Mesendoderm (in vitro differentiated cells): ENCODE measurements at regions not wholly inside any gene's neighbourhood (a gene's known extent, or its start where the extent isn't known, plus 50 kb on each side); places are given as distances from the start of the nearest gene placed in this dataset.
A peak's percentile ranks its signal among the peaks of the same experiment; 100 is the strongest.

Experiments
- DNase-seq: peaks from one replicate; pipeline ENCODE4 v3.0.0; 2013
- H2AK5ac ChIP-seq: 2 replicates; pipeline ENCODE4 v1.6.1; 2013; ENCODE audit warnings: low read length, inconsistent platforms
- H2BK120ac ChIP-seq: 2 replicates; pipeline ENCODE4 v1.6.1; 2013; ENCODE audit warnings: low read depth, mild to moderate bottlenecking, low read length, moderate library complexity, mixed read lengths
- H2BK15ac ChIP-seq: replicated peaks from 2 replicates; pipeline ENCODE4 v1.6.1; 2013; ENCODE audit warnings: low read depth, mild to moderate bottlenecking, moderate library complexity
- H2BK5ac ChIP-seq: 2 replicates; pipeline ENCODE4 v1.6.1; 2013; ENCODE audit warnings: low read length, inconsistent platforms
- H3K18ac ChIP-seq: 2 replicates; pipeline ENCODE4 v1.6.1; 2013; ENCODE audit warnings: mild to moderate bottlenecking, low read length, mixed read lengths
- H3K23ac ChIP-seq: one replicate; pipeline ENCODE4 v1.6.1; 2013; ENCODE audit warnings: low read length
- H3K27ac ChIP-seq: 2 replicates; pipeline ENCODE4 v1.5.1; 2013; ENCODE audit warnings: low read depth, mild to moderate bottlenecking, inconsistent platforms, low read length, moderate library complexity
- H3K27me3 ChIP-seq: 2 replicates; pipeline ENCODE4 v1.6.1; 2013; ENCODE audit warnings: low read length, control low read depth, mild to moderate bottlenecking, inconsistent platforms; ENCODE audit not compliant: insufficient read depth, poor library complexity
- H3K36me3 ChIP-seq: 2 replicates; pipeline ENCODE4 v1.6.1; 2013; ENCODE audit warnings: low read length, inconsistent platforms; ENCODE audit not compliant: control insufficient read depth, insufficient read depth
- H3K4ac ChIP-seq: one replicate; pipeline ENCODE4 v1.6.1; 2013; ENCODE audit warnings: low read depth, mild to moderate bottlenecking, low read length, moderate library complexity
- H3K4me1 ChIP-seq: 2 replicates; pipeline ENCODE4 v1.6.1; 2013; ENCODE audit warnings: low read depth, low read length, inconsistent platforms; ENCODE audit not compliant: control insufficient read depth
- H3K4me2 ChIP-seq: 2 replicates; pipeline ENCODE4 v1.6.1; 2013; ENCODE audit warnings: low read length
- H3K4me3 ChIP-seq: 2 replicates; pipeline ENCODE4 v1.5.1; 2013; ENCODE audit warnings: mild to moderate bottlenecking, low read length
- H3K56ac ChIP-seq: one replicate; pipeline ENCODE4 v1.6.1; 2013; ENCODE audit warnings: low read length
- H3K79me1 ChIP-seq: 2 replicates; pipeline ENCODE4 v1.6.1; 2013; ENCODE audit warnings: low read length, inconsistent platforms
- H3K79me2 ChIP-seq: 2 replicates; pipeline ENCODE4 v1.6.1; 2013; ENCODE audit warnings: mild to moderate bottlenecking, low read length; ENCODE audit not compliant: control insufficient read depth, insufficient read depth
- H3K9ac ChIP-seq: 2 replicates; pipeline ENCODE4 v1.6.1; 2013; ENCODE audit warnings: low read length, inconsistent platforms
- H4K5ac ChIP-seq: one replicate; pipeline ENCODE4 v1.6.1; 2013; ENCODE audit warnings: low read length
- H4K8ac ChIP-seq: one replicate; pipeline ENCODE4 v1.6.1; 2013; ENCODE audit warnings: low read depth, mild to moderate bottlenecking, control low read depth, low read length, moderate library complexity
- WGBS: extraction: QIAGEN DNeasy Blood & Tissue Kit; methylation state at CpG from one replicate; pipeline ENCODE4 v1.1.7; 2013; ENCODE audit warnings: low lambda C conversion rate, missing lambda C conversion rate; ENCODE audit not compliant: insufficient coverage; ENCODE audit errors: extremely low coverage; 5-methylcytosine and 5-hydroxymethylcytosine counted together

DNA sequence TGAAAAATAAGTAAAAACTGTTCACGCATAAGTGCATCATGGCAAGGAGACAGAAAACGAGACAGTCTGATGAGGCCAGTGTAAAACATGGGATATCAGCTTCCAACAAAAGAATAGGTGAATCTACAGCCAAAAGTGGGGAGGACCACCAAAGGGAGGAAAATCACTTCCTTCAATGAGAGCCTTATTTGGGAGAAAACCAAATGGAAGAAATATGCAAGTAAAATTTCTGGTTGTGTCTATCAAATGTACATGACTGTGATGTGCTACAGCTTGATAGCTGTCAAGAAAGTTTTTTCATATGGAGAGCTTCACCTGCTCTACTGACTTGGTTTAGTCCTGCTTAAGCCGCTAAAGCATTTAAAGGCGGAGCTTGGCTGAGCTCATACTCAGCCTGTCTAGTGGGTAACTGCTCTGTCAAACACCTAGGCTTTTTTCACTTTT lies 66.2 kb downstream of the MAGEA1 start:
- H3K4me2 ChIP-seq = no peak overlapping the region
- no peaks in the 10 kb centered on the region for H3K79me1 ChIP-seq
- peak overlapping the region; percentile 60 for H3K56ac ChIP-seq
- H3K23ac ChIP-seq = no peak overlapping the region
- H2BK120ac ChIP-seq = no peak overlapping the region
- no peaks in the 10 kb centered on the region for H3K4me1 ChIP-seq
- H3K27ac ChIP-seq = no peak overlapping the region
- H3K36me3 ChIP-seq = no peaks in the 10 kb centered on the region
- peak; percentile 74 for DNase-seq
- H3K27me3 ChIP-seq = no peaks in the 10 kb centered on the region
- H2BK5ac ChIP-seq = no peak overlapping the region
- H4K5ac ChIP-seq = no peak overlapping the region
- H3K9ac ChIP-seq = no peak overlapping the region
- H2AK5ac ChIP-seq = no peak overlapping the region
- no peak overlapping the region for H2BK15ac ChIP-seq
- H3K4me3 ChIP-seq = no peak overlapping the region
- no peaks in the 10 kb centered on the region for H3K79me2 ChIP-seq
- no CpG with 5 or more reads among the region's 4 CpGs for WGBS
- no peak overlapping the region for H4K8ac ChIP-seq
- H3K18ac ChIP-seq = no peak overlapping the region
- H3K4ac ChIP-seq = no peak overlapping the region

DNA sequence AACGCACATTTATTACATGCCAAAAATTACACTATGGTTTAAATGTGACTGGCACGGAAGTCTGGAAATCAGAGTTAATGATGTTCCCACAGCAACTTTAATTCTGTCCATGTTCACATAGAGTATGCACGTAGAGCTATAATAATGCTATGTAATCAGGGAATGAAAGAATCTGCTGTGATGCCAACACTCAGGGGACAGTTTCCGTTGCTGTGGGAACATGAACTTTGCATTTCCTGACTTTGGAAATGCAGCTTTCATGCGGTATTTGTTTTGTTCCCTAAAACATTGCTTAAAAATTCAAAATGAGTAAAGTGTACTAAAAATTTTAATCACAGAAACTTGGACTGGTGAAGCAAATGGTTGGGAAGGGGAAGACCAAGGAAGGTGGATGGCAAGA lies 65.7 kb downstream of the MAGEA1 start:
- Histone ChIP-seq H3K4me2 (no peak overlapping the region), H2BK15ac (no peak overlapping the region), H4K8ac (no peak overlapping the region), H2AK5ac (no peak overlapping the region), H3K79me2 (no peaks in the 10 kb centered on the region), H2BK5ac (no peak overlapping the region), H3K4me3 (no peak overlapping the region), H3K9ac (no peak overlapping the region), H3K36me3 (no peaks in the 10 kb centered on the region), H3K27ac (no peak overlapping the region), H3K27me3 (no peaks in the 10 kb centered on the region), H3K4me1 (no peaks in the 10 kb centered on the region), H2BK120ac (no peak overlapping the region), H3K4ac (no peak overlapping the region), H3K79me1 (no peaks in the 10 kb centered on the region), H3K18ac (no peak overlapping the region), H4K5ac (no peak overlapping the region), H3K56ac (peak overlapping the region; percentile 60), H3K23ac (no peak overlapping the region)
- no CpG with 5 or more reads among the region's 5 CpGs for WGBS
- DNase-seq = peak; percentile 0

GRCh38 chrX:153238361-153238760 lies 59.3 kb downstream of the MAGEA1 start:
- H3K79me1 ChIP-seq = no peaks in the 10 kb centered on the region
- H3K36me3 ChIP-seq = no peaks in the 10 kb centered on the region
- no peak overlapping the region for H2BK120ac ChIP-seq
- H3K9ac ChIP-seq = no peak overlapping the region
- no peaks in the 10 kb centered on the region for H3K27me3 ChIP-seq
- no peaks in the 10 kb centered on the region for H3K4me1 ChIP-seq
- H3K23ac ChIP-seq = no peak overlapping the region
- H4K8ac ChIP-seq = no peak overlapping the region
- H2BK5ac ChIP-seq = no peak overlapping the region
- no CpG with 5 or more reads among the region's 2 CpGs for WGBS
- H3K18ac ChIP-seq = no peak overlapping the region
- H3K4ac ChIP-seq = no peak overlapping the region
- no peak for DNase-seq
- H2AK5ac ChIP-seq = no peak overlapping the region
- no peak overlapping the region for H3K4me3 ChIP-seq
- H3K27ac ChIP-seq = no peak overlapping the region
- H3K79me2 ChIP-seq = no peaks in the 10 kb centered on the region
- H3K4me2 ChIP-seq = no peak overlapping the region
- H3K56ac ChIP-seq = no peak overlapping the region
- H4K5ac ChIP-seq = no peak overlapping the region
- H2BK15ac ChIP-seq = no peak overlapping the region
